Activated CD8-positive, alpha-beta T cell treated with anti-CD3 and anti-CD28 coated beads for 36 hours (primary cell): ENCODE measurements at regions not wholly inside any gene's neighbourhood (a gene's known extent, or its start where the extent isn't known, plus 50 kb on each side); places are given as distances from the start of the nearest gene placed in this dataset.

Source experiments
- ATAC-seq: fragments of 200-7000 bp; cut with Tn5 transposase; one replicate; pipeline ENCODE4 v1.10.0; 2021; ENCODE audit warnings: mild to moderate bottlenecking, moderate library complexity
- CTCF ChIA-PET: fragments of 350-600 bp; sonication (Branson Sonifier 250); formaldehyde crosslinking; loops from one replicate; lab custom pipeline; 2021; ENCODE audit warnings: antibody characterized with exemption; lab: Charles Lee
- POLR2A ChIA-PET: fragments of 350-600 bp; sonication (Branson Sonifier 250); formaldehyde crosslinking; loops from one replicate; lab custom pipeline; 2021; ENCODE audit warnings: antibody characterized with exemption; lab: Charles Lee
- DNase-seq: peaks from one replicate; pipeline ENCODE4 v3.0.0-alpha.2; 2020
- H3K27ac Mint-ChIP-seq: one replicate; pipeline ENCODE4 v1.8.0; 2021; ENCODE audit warnings: mild to moderate bottlenecking, mixed read lengths
- H3K27me3 Mint-ChIP-seq: one replicate; pipeline ENCODE4 v1.8.0; 2021; ENCODE audit warnings: mixed read lengths
- H3K36me3 Mint-ChIP-seq: one replicate; pipeline ENCODE4 v1.8.0; 2021; ENCODE audit warnings: low read depth, mixed read lengths
- H3K4me1 Mint-ChIP-seq: one replicate; pipeline ENCODE4 v1.8.0; 2021; ENCODE audit warnings: low read depth, mixed read lengths
- H3K4me3 Mint-ChIP-seq: one replicate; pipeline ENCODE4 v1.8.0; 2021; ENCODE audit warnings: mild to moderate bottlenecking, moderate library complexity, mixed read lengths
- H3K9me3 Mint-ChIP-seq: one replicate; pipeline ENCODE4 v1.8.0; 2021; ENCODE audit warnings: mixed read lengths
- CTCF ChIP-seq: fragments of 200-600 bp; IDR thresholded peaks from one replicate; pipeline ENCODE4 v1.8.0; 2022; ENCODE audit warnings: antibody characterized with exemption, mild to moderate bottlenecking
- intact Hi-C: fragments of 100-400 bp; cut with micrococcal nuclease; formaldehyde crosslinking; loops from one replicate; pipeline ENCODE4 v1.10.0; 2022

GRCh38 chr7:136601772-136602171 lies 266.7 kb upstream of the CHRM2 start:
- ChIA-PET POLR2A (interaction anchor here (0.6 kb wide), 1 partner anchor 204 kb away, joined by 4 read pairs; no protein-coding TSS in a partner anchor), CTCF (no interaction called here)
- no peaks in the 10 kb centered on the region for H3K27me3 Mint-ChIP-seq
- no peak for TF ChIP-seq CTCF
- H3K4me1 Mint-ChIP-seq: no peaks in the 10 kb centered on the region
- ATAC-seq: no peak
- DNase-seq: no peak
- H3K27ac Mint-ChIP-seq: no peak overlapping the region
- intact Hi-C loops: no loop called here
- peaks cover 15% of the 10 kb centered on the region for H3K9me3 Mint-ChIP-seq
- no peak overlapping the region for H3K4me3 Mint-ChIP-seq
- H3K36me3 Mint-ChIP-seq: no peaks in the 10 kb centered on the region

GRCh38 chr7:136600475-136600874 lies 268.0 kb upstream of the CHRM2 start:
- Mint-ChIP-seq H3K9me3 (peaks cover 15% of the 10 kb centered on the region), H3K36me3 (no peaks in the 10 kb centered on the region), H3K4me1 (no peaks in the 10 kb centered on the region), H3K27ac (no peak overlapping the region), H3K27me3 (no peaks in the 10 kb centered on the region), H3K4me3 (no peak overlapping the region)
- TF ChIP-seq CTCF: no peak
- ATAC-seq (no peak), DNase-seq (no peak)
- intact Hi-C loops: no loop called here
- ChIA-PET POLR2A (no interaction called here), CTCF (no interaction called here)

- H3K27me3 Mint-ChIP-seq: no peaks in the 10 kb centered on the region
- no peak overlapping the region for H3K4me3 Mint-ChIP-seq
- DNase-seq: no peak
- TF ChIP-seq CTCF: no peak
- no peaks in the 10 kb centered on the region for H3K4me1 Mint-ChIP-seq
- intact Hi-C loops: no loop called here
- ChIA-PET POLR2A (no interaction called here), CTCF (interaction anchor here (0.8 kb wide), 1 partner anchor 41 kb away, joined by 3 read pairs; no protein-coding TSS in a partner anchor)
- H3K9me3 Mint-ChIP-seq: peaks cover 9% of the 10 kb centered on the region
- H3K27ac Mint-ChIP-seq: no peak overlapping the region
- ATAC-seq: no peak
- no peaks in the 10 kb centered on the region for H3K36me3 Mint-ChIP-seq
Measured at GRCh38 chr7:136594739-136595144, 273.7 kb upstream of the CHRM2 start.

GRCh38 chr7:136588216-136588615 lies 280.2 kb upstream of the CHRM2 start:
- POLR2A ChIA-PET: no interaction called here
- peaks cover 6% of the 10 kb centered on the region for H3K9me3 Mint-ChIP-seq
- no peaks in the 10 kb centered on the region for H3K27me3 Mint-ChIP-seq
- DNase-seq (no peak), ATAC-seq (no peak)
- intact Hi-C loops: no loop called here
- no peaks in the 10 kb centered on the region for H3K4me1 Mint-ChIP-seq
- no peak overlapping the region for H3K4me3 Mint-ChIP-seq
- H3K27ac Mint-ChIP-seq: no peak overlapping the region
- H3K36me3 Mint-ChIP-seq: no peaks in the 10 kb centered on the region
- CTCF ChIA-PET: no interaction called here
- TF ChIP-seq CTCF: no peak

- no peaks in the 10 kb centered on the region for H3K27me3 Mint-ChIP-seq
- H3K4me3 Mint-ChIP-seq: no peak overlapping the region
- no peaks in the 10 kb centered on the region for H3K36me3 Mint-ChIP-seq
- DNase-seq (no peak), ATAC-seq (no peak)
- no peak overlapping the region for H3K27ac Mint-ChIP-seq
- ChIA-PET CTCF (no interaction called here), POLR2A (no interaction called here)
- H3K4me1 Mint-ChIP-seq: no peaks in the 10 kb centered on the region
- TF ChIP-seq CTCF: no peak
- intact Hi-C loops: no loop called here
- H3K9me3 Mint-ChIP-seq: peaks cover 4% of the 10 kb centered on the region
Measured at GRCh38 chr7:136585954-136586670, 282.3 kb upstream of the CHRM2 start.
